Spinal cord (tissue), 9 donors: ENCODE measurements at regions not wholly inside any gene's neighbourhood (a gene's known extent, or its start where the extent isn't known, plus 50 kb on each side); places are given as distances from the start of the nearest gene placed in this dataset.

Source experiments
- DNase-seq, 6 donors: peaks; one replicate each; pipeline versions ENCODE4 v3.0.0 to v3.0.0-alpha.2; 2013 to 2015; ENCODE audit warnings: low spot score in 6 of 6, low read depth in 4 of 6
- H3K27ac ChIP-seq: one replicate; pipeline ENCODE4 v1.5.1; 2013; ENCODE audit warnings: low read depth, low read length, control low read depth
- H3K27me3 ChIP-seq: one replicate; pipeline ENCODE4 v1.6.1; 2013; ENCODE audit warnings: low read length; ENCODE audit not compliant: control insufficient read depth, insufficient read depth
- H3K36me3 ChIP-seq: one replicate; pipeline ENCODE4 v1.6.1; 2013; ENCODE audit warnings: low read length; ENCODE audit not compliant: control insufficient read depth, insufficient read depth
- H3K4me1 ChIP-seq: one replicate; pipeline ENCODE4 v1.6.1; 2013; ENCODE audit warnings: low read length; ENCODE audit not compliant: control insufficient read depth, insufficient read depth
- H3K4me3 ChIP-seq: one replicate; pipeline ENCODE4 v1.5.1; 2013; ENCODE audit warnings: low read depth, low read length, control low read depth
- H3K9me3 ChIP-seq: one replicate; pipeline ENCODE4 v1.6.1; 2013; ENCODE audit warnings: low read length; ENCODE audit not compliant: control insufficient read depth, insufficient read depth
- whole genome bisulfite sequencing: methylation state at CpG from one replicate; pipeline ENCODE4 v1.1.5; 2013; ENCODE audit warnings: missing lambda C conversion rate; ENCODE audit not compliant: insufficient coverage; 5-methylcytosine and 5-hydroxymethylcytosine counted together
- donor health status: healthy.

GRCh38 chr13:111530137-111530870 is 209.9 kb downstream of the TEX29 start:
- WGBS = 82% methylated on average over 15 of the region's 17 CpGs
- H3K27ac ChIP-seq = no peak overlapping the region
- no peaks in the 10 kb centered on the region for H3K36me3 ChIP-seq
- H3K27me3 ChIP-seq = peaks cover 43% of the 10 kb centered on the region
- peaks cover 5% of the 10 kb centered on the region for H3K4me1 ChIP-seq
- no peak overlapping the region for H3K4me3 ChIP-seq
- no peaks in the 10 kb centered on the region for H3K9me3 ChIP-seq
- DNase-seq = no peak

- Histone ChIP-seq H3K27me3 (peaks cover 55% of the 10 kb centered on the region), H3K27ac (no peak overlapping the region), H3K9me3 (no peaks in the 10 kb centered on the region), H3K4me1 (peaks cover 5% of the 10 kb centered on the region), H3K36me3 (no peaks in the 10 kb centered on the region), H3K4me3 (no peak overlapping the region)
- peak; percentile 35 to 92 (median 42) for DNase-seq
- WGBS = 6% methylated on average over 4 of the region's 7 CpGs
Observed at GRCh38 chr13:111531505-111531904, 211.1 kb downstream of the TEX29 start.

GRCh38 chr13:111532111-111532510 is 211.7 kb downstream of the TEX29 start:
- Histone ChIP-seq H3K9me3 (no peaks in the 10 kb centered on the region), H3K27me3 (peaks cover 60% of the 10 kb centered on the region), H3K36me3 (no peaks in the 10 kb centered on the region), H3K4me3 (no peak overlapping the region), H3K4me1 (peaks cover 5% of the 10 kb centered on the region), H3K27ac (no peak overlapping the region)
- no peak for DNase-seq
- WGBS = no CpG with 5 or more reads among the region's 9 CpGs

GRCh38 chr13:111533900-111534683 is 213.7 kb downstream of the TEX29 start:
- WGBS = 83% methylated on average over 3 of the region's 10 CpGs

GRCh38 chr13:111534751-111535522 is 214.5 kb downstream of the TEX29 start:
- Histone ChIP-seq H3K9me3 (no peaks in the 10 kb centered on the region), H3K4me3 (no peak overlapping the region), H3K27ac (no peak overlapping the region), H3K4me1 (peaks cover 5% of the 10 kb centered on the region), H3K36me3 (no peaks in the 10 kb centered on the region), H3K27me3 (peaks cover 64% of the 10 kb centered on the region)
- WGBS = 6% methylated on average over 13 of the region's 24 CpGs
- DNase-seq = peak in 2 of 6 donors; percentile 32 to 39

More at GRCh38 chr13:111533900-111534683, 213.7 kb downstream of the TEX29 start:
- Histone ChIP-seq H3K4me3 (no peak overlapping the region), H3K4me1 (peaks cover 5% of the 10 kb centered on the region), H3K27ac (no peak overlapping the region), H3K36me3 (no peaks in the 10 kb centered on the region), H3K9me3 (no peaks in the 10 kb centered on the region), H3K27me3 (peaks cover 65% of the 10 kb centered on the region)
- no peak for DNase-seq

- Histone ChIP-seq H3K4me3 (no peak overlapping the region), H3K36me3 (no peaks in the 10 kb centered on the region), H3K4me1 (peaks cover 5% of the 10 kb centered on the region), H3K27ac (no peak overlapping the region), H3K27me3 (peaks cover 59% of the 10 kb centered on the region), H3K9me3 (no peaks in the 10 kb centered on the region)
- WGBS = 21% methylated on average over 3 of the region's 5 CpGs
- DNase-seq = peak in 2 of 6 donors; percentile 38 to 58
Observed at GRCh38 chr13:111535523-111535811, 215.0 kb downstream of the TEX29 start.

- Histone ChIP-seq H3K36me3 (no peaks in the 10 kb centered on the region), H3K9me3 (no peaks in the 10 kb centered on the region), H3K4me3 (no peak overlapping the region), H3K27ac (no peak overlapping the region), H3K4me1 (peaks cover 5% of the 10 kb centered on the region), H3K27me3 (peaks cover 58% of the 10 kb centered on the region)
- peak in 1 of 6 donors; percentile 57 for DNase-seq
- WGBS = 70% methylated on average over 8 of the region's 11 CpGs
Observed at GRCh38 chr13:111536075-111536642, 215.7 kb downstream of the TEX29 start.

- no peak for DNase-seq
- Histone ChIP-seq H3K4me1 (peaks cover 5% of the 10 kb centered on the region), H3K27ac (no peak overlapping the region), H3K36me3 (no peaks in the 10 kb centered on the region), H3K27me3 (peaks cover 54% of the 10 kb centered on the region), H3K9me3 (no peaks in the 10 kb centered on the region), H3K4me3 (no peak overlapping the region)
- 89% methylated on average over 11 of the region's 15 CpGs for WGBS
Observed at GRCh38 chr13:111537115-111537728, 216.8 kb downstream of the TEX29 start.

GRCh38 chr13:111537843-111538499 is 217.5 kb downstream of the TEX29 start:
- WGBS = 88% methylated on average over 13 of the region's 15 CpGs
- H3K9me3 ChIP-seq = no peaks in the 10 kb centered on the region
- H3K27ac ChIP-seq = no peak overlapping the region
- no peaks in the 10 kb centered on the region for H3K36me3 ChIP-seq
- H3K4me1 ChIP-seq = peaks cover 5% of the 10 kb centered on the region
- no peak for DNase-seq
- H3K4me3 ChIP-seq = no peak overlapping the region
- peaks cover 50% of the 10 kb centered on the region for H3K27me3 ChIP-seq
